Neural progenitor cell (in vitro differentiated cells): ENCODE measurements at regions not wholly inside any gene's neighbourhood (a gene's known extent, or its start where the extent isn't known, plus 50 kb on each side); places are given as distances from the start of the nearest gene placed in this dataset.

ENCODE experiments used
- CTCF ChIP-seq: fragments of 200-600 bp; sonication (generic); IDR thresholded peaks from 2 replicates; pipeline ENCODE4 v1.5.1; 2017; ENCODE audit warnings: antibody characterized with exemption, mild to moderate bottlenecking
- EZH2phosphoT487 ChIP-seq: fragments of 200-600 bp; sonication (generic); IDR thresholded peaks from 2 replicates; pipeline ENCODE4 v1.6.1; 2017; ENCODE audit warnings: antibody characterized with exemption

GRCh38 chr1:168921629-168922028 is 184.9 kb upstream of the ATP1B1 start:
- TF ChIP-seq CTCF (no peak), EZH2phosphoT487 (no peak)
